CD4-positive, alpha-beta T cell (primary cell): ENCODE measurements at regions not wholly inside any gene's neighbourhood (a gene's known extent, or its start where the extent isn't known, plus 50 kb on each side); places are given as distances from the start of the nearest gene placed in this dataset.
"Not testable (repeated sequence)": the region's sequence is repeated elsewhere in the genome, so short reads cannot be mapped to it uniquely, and the experiment has no call there.

ENCODE experiments used
- ATAC-seq: fragments of 200-7000 bp; cut with Tn5 transposase; one replicate; pipeline ENCODE4 v1.10.0; 2022; ENCODE audit warnings: mild to moderate bottlenecking; ENCODE audit not compliant: poor library complexity
- CTCF ChIA-PET: fragments of 350-600 bp; sonication (Branson Sonifier 250); formaldehyde crosslinking; loops from one replicate; lab custom pipeline; 2021; ENCODE audit warnings: antibody characterized with exemption, inconsistent platforms; lab: Charles Lee
- POLR2A ChIA-PET: fragments of 350-600 bp; sonication (Branson Sonifier 250); formaldehyde crosslinking; loops from one replicate; lab custom pipeline; 2021; ENCODE audit warnings: antibody characterized with exemption, inconsistent platforms; lab: Charles Lee
- DNase-seq, 14 experiments: peaks; one replicate each; pipeline ENCODE4 v3.0.0-alpha.2; 2013 to 2020; ENCODE audit warnings: mixed read lengths in 2 of 14
- H3K27ac ChIP-seq, 2 donors: one replicate each; pipeline versions ENCODE4 v1.5.1 to v1.7.0; 2013; ENCODE audit warnings: low read length in 2 of 2, low read depth in 1 of 2, mild to moderate bottlenecking in 1 of 2
- H3K27me3 ChIP-seq, 2 experiments: 1 replicate in 1 of 2; 2 replicates in 1 of 2; pipeline versions ENCODE4 v1.6.1 to v1.7.0; 2013; ENCODE audit warnings: low read length in 2 of 2, control low read depth in 1 of 2, mild to moderate bottlenecking in 1 of 2, moderate library complexity in 1 of 2; ENCODE audit not compliant: insufficient read depth in 2 of 2, control insufficient read depth in 1 of 2
- H3K36me3 ChIP-seq: one replicate; pipeline ENCODE4 v1.6.1; 2013; ENCODE audit warnings: low read length, control low read depth; ENCODE audit not compliant: insufficient read depth
- H3K4me1 ChIP-seq: one replicate; pipeline ENCODE4 v1.6.1; 2013; ENCODE audit warnings: low read length, control low read depth; ENCODE audit not compliant: insufficient read depth
- H3K4me3 ChIP-seq: one replicate; pipeline ENCODE4 v1.5.1; 2013; ENCODE audit warnings: mild to moderate bottlenecking, low read length, moderate library complexity
- H3K9me3 ChIP-seq, 2 experiments: 1 replicate in 1 of 2; 2 replicates in 1 of 2; pipeline versions ENCODE4 v1.6.1 to v1.7.0; 2013; ENCODE audit warnings: low read length in 2 of 2, mild to moderate bottlenecking in 2 of 2, control low read depth in 1 of 2, moderate library complexity in 1 of 2; ENCODE audit not compliant: control insufficient read depth in 1 of 2, insufficient read depth in 1 of 2
- H3K27ac Mint-ChIP-seq: one replicate; pipeline ENCODE4 v1.8.0; 2020; ENCODE audit warnings: mixed read lengths
- H3K27me3 Mint-ChIP-seq: one replicate; pipeline ENCODE4 v1.8.0; 2021; ENCODE audit warnings: mixed read lengths
- H3K36me3 Mint-ChIP-seq: one replicate; pipeline ENCODE4 v1.8.0; 2021; ENCODE audit warnings: low read depth, mixed read lengths
- H3K4me1 Mint-ChIP-seq: one replicate; pipeline ENCODE4 v1.8.0; 2021; ENCODE audit warnings: low read depth, mixed read lengths
- H3K4me3 Mint-ChIP-seq: one replicate; pipeline ENCODE4 v1.8.0; 2020; ENCODE audit warnings: mild to moderate bottlenecking, mixed read lengths
- H3K9me3 Mint-ChIP-seq: one replicate; pipeline ENCODE4 v1.8.0; 2020; ENCODE audit warnings: mixed read lengths
- intact Hi-C, 2 experiments: fragments of 100-400 bp; cut with DNase I in 1 of 2; cut with micrococcal nuclease in 1 of 2; formaldehyde crosslinking; loops; one replicate each; pipeline versions ENCODE4 v1.15.1 to v1.9.0; 2023 to 2025; cut with DNase I, micrococcal nuclease

DNA sequence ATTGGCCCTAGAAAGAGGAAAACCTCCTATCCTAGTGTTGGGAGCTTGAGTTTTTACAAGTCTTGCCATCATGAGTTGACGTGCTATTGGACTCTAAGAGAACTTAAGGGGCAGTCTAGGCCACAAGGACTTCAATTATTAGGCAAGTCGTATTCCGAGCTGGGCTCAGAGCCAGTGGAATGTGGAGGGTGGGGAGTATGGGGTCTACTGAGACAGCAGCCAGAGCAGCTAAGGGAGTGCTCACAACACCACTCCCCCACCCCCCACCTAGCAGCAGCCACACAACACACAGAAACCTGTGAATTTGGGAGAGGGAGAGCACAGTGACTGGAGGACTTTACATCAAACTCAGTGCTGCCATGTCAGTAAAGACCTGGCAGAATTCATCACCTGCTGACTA lies 62.0 kb upstream of the ZNG1F start:
- H3K4me1 Mint-ChIP-seq, CTCF ChIA-PET, H3K4me3 Mint-ChIP-seq, H3K27ac Mint-ChIP-seq, H3K9me3 Mint-ChIP-seq, H3K27me3 Mint-ChIP-seq, H3K27me3 ChIP-seq, H3K4me3 ChIP-seq, ATAC-seq, H3K36me3 Mint-ChIP-seq, DNase-seq, POLR2A ChIA-PET, H3K4me1 ChIP-seq, H3K27ac ChIP-seq, H3K9me3 ChIP-seq, H3K36me3 ChIP-seq, intact Hi-C loops: not testable (repeated sequence)

DNA sequence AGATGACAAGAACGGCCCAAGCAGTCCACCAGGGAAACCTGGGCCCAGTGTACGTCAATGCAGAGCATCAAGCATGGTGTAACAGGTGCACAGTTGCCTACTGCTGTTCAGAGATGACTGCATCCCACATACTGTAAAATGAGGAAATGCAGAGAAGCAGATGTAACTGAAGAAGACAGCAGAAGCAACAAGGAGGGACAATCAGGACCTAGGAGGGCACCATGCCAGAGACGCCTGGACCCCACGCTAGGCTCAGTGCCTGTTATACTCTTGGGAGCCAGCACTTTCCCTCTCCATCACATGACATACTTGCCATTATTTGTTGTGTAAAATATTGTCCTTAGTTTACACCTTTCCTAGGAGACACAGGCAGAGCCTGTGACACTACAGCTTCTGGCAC lies 57.6 kb upstream of the ZNG1F start:
- H3K4me1 ChIP-seq, H3K9me3 ChIP-seq, H3K36me3 ChIP-seq, H3K36me3 Mint-ChIP-seq, H3K27me3 ChIP-seq, CTCF ChIA-PET, H3K27ac Mint-ChIP-seq, H3K27ac ChIP-seq, H3K27me3 Mint-ChIP-seq, POLR2A ChIA-PET, DNase-seq, H3K4me3 Mint-ChIP-seq, H3K4me1 Mint-ChIP-seq, H3K4me3 ChIP-seq, intact Hi-C loops, ATAC-seq: not testable (repeated sequence)
- H3K9me3 Mint-ChIP-seq = peaks cover 12% of the 10 kb centered on the region
